Hematopoietic multipotent progenitor cell treated with erythropoietin and hydrocortisone succinate and interleukin-3 and kit ligand, for 6 days (in vitro differentiated cells): ENCODE measurements at regions not wholly inside any gene's neighbourhood (a gene's known extent, or its start where the extent isn't known, plus 50 kb on each side); places are given as distances from the start of the nearest gene placed in this dataset.
"Not testable (repeated sequence)": the region's sequence is repeated elsewhere in the genome, so short reads cannot be mapped to it uniquely, and the experiment has no call there.

ENCODE experiments used
- DNase-seq: peaks from one replicate; pipeline ENCODE4 v3.0.0-alpha.2; 2015

GRCh38 chr7:52775876-52776275, 259.6 kb upstream of the POM121L12 start:
- no peak for DNase-seq

GRCh38 chr7:52771177-52771576, 264.3 kb upstream of the POM121L12 start:
- no peak for DNase-seq

- no peak for DNase-seq
These were observed 270.8 kb upstream of the POM121L12 start for GRCh38 chr7:52764492-52765169.

- DNase-seq: no peak
These were observed 277.1 kb upstream of the POM121L12 start for GRCh38 chr7:52758356-52758755.

GRCh38 chr7:52753855-52754254, 281.6 kb upstream of the POM121L12 start:
- no peak for DNase-seq

- DNase-seq: no peak
These were observed 282.5 kb upstream of the POM121L12 start for GRCh38 chr7:52752891-52753290.

- DNase-seq: no peak
These were observed 285.6 kb upstream of the POM121L12 start for GRCh38 chr7:52749880-52750279.

GRCh38 chr7:52747817-52748216, 287.6 kb upstream of the POM121L12 start:
- DNase-seq: no peak

GRCh38 chr7:52741670-52742290, 293.7 kb upstream of the POM121L12 start:
- no peak for DNase-seq

- no peak for DNase-seq
These were observed 299.8 kb upstream of the POM121L12 start for GRCh38 chr7:52735656-52736055.

- DNase-seq: not testable (repeated sequence)
These were observed 306.8 kb upstream of the POM121L12 start for GRCh38 chr7:52728683-52729082.

GRCh38 chr7:52727632-52728031, 307.8 kb upstream of the POM121L12 start:
- DNase-seq: no peak

GRCh38 chr7:52726986-52727385, 308.4 kb upstream of the POM121L12 start:
- no peak for DNase-seq

- DNase-seq: no peak
These were observed 308.9 kb upstream of the POM121L12 start for GRCh38 chr7:52726493-52726892.

GRCh38 chr7:52723606-52724005, 311.8 kb upstream of the POM121L12 start:
- no peak for DNase-seq

- no peak for DNase-seq
These were observed 314.6 kb upstream of the POM121L12 start for GRCh38 chr7:52720856-52721255.

GRCh38 chr7:52719677-52720076, 315.8 kb upstream of the POM121L12 start:
- DNase-seq: no peak

- no peak for DNase-seq
These were observed 319.7 kb upstream of the POM121L12 start for GRCh38 chr7:52715701-52716100.

GRCh38 chr7:52712938-52713337, 322.5 kb upstream of the POM121L12 start:
- DNase-seq: no peak

GRCh38 chr7:52711951-52712350, 323.5 kb upstream of the POM121L12 start:
- no peak for DNase-seq

- no peak for DNase-seq
These were observed 326.6 kb upstream of the POM121L12 start for GRCh38 chr7:52708846-52709245.

GRCh38 chr7:52705768-52706167, 329.7 kb upstream of the POM121L12 start:
- DNase-seq: no peak

GRCh38 chr7:52700349-52700748, 335.1 kb upstream of the POM121L12 start:
- DNase-seq: no peak

- no peak for DNase-seq
These were observed 339.3 kb upstream of the POM121L12 start for GRCh38 chr7:52695973-52696595.
